Ishikawa (cell line): ENCODE measurements at regions not wholly inside any gene's neighbourhood (a gene's known extent, or its start where the extent isn't known, plus 50 kb on each side); places are given as distances from the start of the nearest gene placed in this dataset.

Source experiments
- CEBPB ChIP-seq: IDR thresholded peaks from 2 replicates; pipeline ENCODE4 v1.6.1; 2012
- CREB1 ChIP-seq: IDR thresholded peaks from 2 replicates; pipeline ENCODE4 v1.6.1; 2012; ENCODE audit warnings: low read depth
- EGR1 ChIP-seq: IDR thresholded peaks from 2 replicates; pipeline ENCODE4 v1.6.1; 2012
- EP300 ChIP-seq: IDR thresholded peaks from 2 replicates; pipeline ENCODE4 v1.6.1; 2012; ENCODE audit warnings: borderline replicate concordance
- FOXM1 ChIP-seq: IDR thresholded peaks from 2 replicates; pipeline ENCODE4 v1.6.1; 2012; ENCODE audit warnings: low read depth, borderline replicate concordance
- MAX ChIP-seq: IDR thresholded peaks from 2 replicates; pipeline ENCODE4 v1.6.1; 2012
- NFIC ChIP-seq: IDR thresholded peaks from 2 replicates; pipeline ENCODE4 v1.6.1; 2012
- RAD21 ChIP-seq: IDR thresholded peaks from 2 replicates; pipeline ENCODE4 v1.6.1; 2012; ENCODE audit warnings: low read depth
- REST ChIP-seq: IDR thresholded peaks from 2 replicates; pipeline ENCODE4 v1.6.1; 2012; ENCODE audit warnings: low read depth, mild to moderate bottlenecking
- TAF1 ChIP-seq: IDR thresholded peaks from 2 replicates; pipeline ENCODE4 v1.6.1; 2012; ENCODE audit warnings: low read depth, mild to moderate bottlenecking
- TCF12 ChIP-seq: IDR thresholded peaks from 2 replicates; pipeline ENCODE4 v1.6.1; 2012; ENCODE audit warnings: low read depth
- TEAD4 ChIP-seq: IDR thresholded peaks from 2 replicates; pipeline ENCODE4 v1.6.1; 2012
- USF1 ChIP-seq: IDR thresholded peaks from 2 replicates; pipeline ENCODE4 v1.6.1; 2012
- YY1 ChIP-seq: IDR thresholded peaks from 2 replicates; pipeline ENCODE4 v1.6.1; 2012; ENCODE audit warnings: low read depth
- ZBTB7A ChIP-seq: IDR thresholded peaks from 2 replicates; pipeline ENCODE4 v1.6.1; 2012; ENCODE audit warnings: low read depth

GRCh38 chr3:64829331-64829730 lies 141.5 kb upstream of the ADAMTS9 start:
- TF ChIP-seq REST (no peak), EP300 (no peak), MAX (no peak), ZBTB7A (no peak), RAD21 (no peak), USF1 (no peak), CREB1 (no peak)

GRCh38 chr3:64828276-64828675 lies 140.5 kb upstream of the ADAMTS9 start:
- TF ChIP-seq YY1 (no peak), EP300 (no peak), EGR1 (no peak), ZBTB7A (no peak), RAD21 (no peak), TCF12 (no peak), TEAD4 (no peak), CEBPB (no peak), NFIC (no peak)

GRCh38 chr3:64827431-64827830 lies 139.6 kb upstream of the ADAMTS9 start:
- TF ChIP-seq TEAD4, result no peak

- TF ChIP-seq ZBTB7A (no peak), NFIC (no peak), TEAD4 (no peak), MAX (no peak), USF1 (no peak), YY1 (no peak), REST (no peak)
Observed at GRCh38 chr3:64827019-64827418, 139.2 kb upstream of the ADAMTS9 start.

- TF ChIP-seq CEBPB (no peak), YY1 (no peak), TEAD4 (no peak), REST (no peak), USF1 (no peak), FOXM1 (no peak), TAF1 (no peak), MAX (no peak), EGR1 (no peak), CREB1 (no peak), EP300 (no peak), RAD21 (no peak), TCF12 (no peak), ZBTB7A (no peak)
Observed at GRCh38 chr3:64825404-64826120, 137.8 kb upstream of the ADAMTS9 start.
